Activated CD4-positive, alpha-beta T cell treated with anti-CD3 and anti-CD28 coated beads for 24 hours (primary cell): ENCODE measurements at regions not wholly inside any gene's neighbourhood (a gene's known extent, or its start where the extent isn't known, plus 50 kb on each side); places are given as distances from the start of the nearest gene placed in this dataset.
A peak's percentile ranks its signal among the peaks of the same experiment; 100 is the strongest.

Experiments
- DNase-seq, 2 donors: peaks; one replicate each; pipeline ENCODE4 v3.0.0-alpha.2; 2020; ENCODE audit warnings: low read depth in 2 of 2

DNA sequence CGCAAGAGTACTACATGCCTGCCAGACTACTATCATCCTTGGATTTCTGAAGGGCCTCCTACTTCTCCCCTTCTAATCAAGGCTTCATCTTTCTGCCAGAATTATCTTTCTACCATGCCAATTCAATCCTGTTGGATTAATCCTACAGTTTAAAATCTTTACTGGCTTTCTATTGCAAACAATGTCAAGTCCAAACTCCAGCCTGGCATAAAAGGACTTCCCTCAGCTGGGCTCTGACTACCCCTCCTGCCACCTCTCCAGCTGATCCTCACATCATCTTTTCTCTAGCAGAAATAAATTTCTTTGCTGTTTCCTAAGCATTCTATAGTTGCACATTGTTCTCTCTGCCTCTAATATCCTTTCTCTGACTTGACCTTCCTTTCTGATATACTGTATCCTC is 119.7 kb upstream of the RAD23B start:
- no peak for DNase-seq

DNA sequence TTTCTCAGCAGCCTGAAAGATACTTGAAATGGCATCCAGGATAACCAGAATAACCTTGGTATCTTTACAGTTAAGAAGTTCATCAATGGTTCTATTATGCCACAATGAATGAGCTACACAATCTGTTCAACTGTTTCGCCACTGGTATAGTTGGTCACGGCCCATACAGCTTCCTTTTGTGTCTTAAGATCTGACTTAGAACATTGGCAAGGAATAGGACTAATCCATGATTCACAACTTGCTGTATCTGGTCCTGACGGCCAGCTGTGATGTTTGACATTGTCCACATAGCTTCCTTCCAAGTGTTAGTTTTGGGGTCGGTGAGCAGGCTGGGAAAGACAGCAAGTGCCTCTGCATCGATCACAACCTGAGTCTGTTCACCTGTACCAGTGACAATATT is 113.3 kb upstream of the RAD23B start:
- no peak for DNase-seq

DNA sequence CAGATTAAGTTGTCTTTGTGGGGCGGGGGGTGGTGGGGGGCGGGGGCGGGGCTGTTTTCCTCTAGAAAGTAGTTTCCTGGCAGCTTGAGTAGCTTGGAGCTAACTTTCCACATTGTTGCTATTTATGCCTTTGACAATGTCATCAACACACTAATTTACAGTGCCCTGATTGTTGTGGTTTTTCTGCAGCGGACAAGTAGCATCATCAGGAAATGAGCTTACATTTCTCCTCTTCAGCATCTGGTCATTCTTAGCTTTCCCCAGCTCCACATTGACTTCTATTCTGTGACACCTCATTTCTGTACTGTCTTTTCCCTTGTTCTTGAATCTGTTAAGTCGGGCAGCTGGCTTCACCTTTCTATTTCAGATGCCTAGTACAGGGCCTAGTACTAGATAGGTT is 112.3 kb upstream of the RAD23B start:
- no peak for DNase-seq

DNA sequence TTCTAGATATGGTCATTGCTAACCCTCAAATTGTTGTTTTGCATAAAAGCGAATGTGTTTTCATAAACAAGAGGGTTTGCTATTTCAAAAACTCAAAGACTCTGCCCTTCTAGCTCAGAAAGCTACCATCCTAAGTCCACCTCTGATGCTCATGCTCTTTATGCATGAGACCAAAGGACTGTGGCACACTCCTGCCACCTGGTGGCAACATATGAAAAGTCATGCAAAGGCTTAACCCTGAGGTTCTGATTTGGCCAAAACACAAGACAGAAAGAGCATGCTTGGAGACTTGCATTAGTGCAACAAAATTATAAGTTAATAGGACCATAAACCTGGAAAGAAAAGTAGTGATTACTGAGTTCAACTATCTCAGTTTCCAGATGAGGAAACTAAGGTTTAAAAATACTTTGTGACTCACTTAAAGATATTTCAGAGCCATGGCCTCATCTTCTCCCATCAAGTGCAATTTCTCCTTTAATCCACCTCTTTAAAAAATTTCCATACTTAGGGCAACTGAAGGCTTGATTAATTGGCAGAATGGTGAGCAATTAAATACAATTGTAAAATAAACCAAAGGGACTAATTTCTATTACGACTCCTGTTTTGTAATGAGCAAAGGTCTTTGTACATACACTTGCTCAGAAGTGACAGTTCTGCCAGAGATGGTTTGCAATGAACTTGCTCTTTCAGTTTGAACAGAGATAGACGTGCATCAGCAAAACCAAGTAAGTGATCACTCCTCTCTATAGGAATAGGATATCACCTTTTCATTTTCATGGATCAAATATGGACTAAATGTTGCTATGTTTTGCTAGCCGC is 110.7 kb upstream of the RAD23B start:
- peak; percentile 36 to 52 for DNase-seq

DNA sequence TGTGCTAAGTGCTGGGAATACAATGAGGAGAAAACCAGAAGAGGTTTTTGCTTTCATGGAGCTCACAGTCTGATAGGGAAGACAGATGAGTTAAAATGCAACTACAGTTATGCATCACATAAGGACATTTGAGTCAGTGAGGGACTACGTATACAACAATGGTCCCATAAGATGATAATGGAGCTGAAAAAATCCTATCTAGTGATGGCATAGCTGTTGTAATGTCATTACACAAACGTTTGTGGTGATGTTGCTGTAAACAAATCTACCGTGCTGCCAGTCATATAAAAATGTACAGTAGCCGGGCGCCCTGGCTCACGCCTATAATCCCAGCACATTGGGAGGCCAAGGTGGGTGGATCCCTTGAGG is 110.1 kb upstream of the RAD23B start:
- no peak for DNase-seq

DNA sequence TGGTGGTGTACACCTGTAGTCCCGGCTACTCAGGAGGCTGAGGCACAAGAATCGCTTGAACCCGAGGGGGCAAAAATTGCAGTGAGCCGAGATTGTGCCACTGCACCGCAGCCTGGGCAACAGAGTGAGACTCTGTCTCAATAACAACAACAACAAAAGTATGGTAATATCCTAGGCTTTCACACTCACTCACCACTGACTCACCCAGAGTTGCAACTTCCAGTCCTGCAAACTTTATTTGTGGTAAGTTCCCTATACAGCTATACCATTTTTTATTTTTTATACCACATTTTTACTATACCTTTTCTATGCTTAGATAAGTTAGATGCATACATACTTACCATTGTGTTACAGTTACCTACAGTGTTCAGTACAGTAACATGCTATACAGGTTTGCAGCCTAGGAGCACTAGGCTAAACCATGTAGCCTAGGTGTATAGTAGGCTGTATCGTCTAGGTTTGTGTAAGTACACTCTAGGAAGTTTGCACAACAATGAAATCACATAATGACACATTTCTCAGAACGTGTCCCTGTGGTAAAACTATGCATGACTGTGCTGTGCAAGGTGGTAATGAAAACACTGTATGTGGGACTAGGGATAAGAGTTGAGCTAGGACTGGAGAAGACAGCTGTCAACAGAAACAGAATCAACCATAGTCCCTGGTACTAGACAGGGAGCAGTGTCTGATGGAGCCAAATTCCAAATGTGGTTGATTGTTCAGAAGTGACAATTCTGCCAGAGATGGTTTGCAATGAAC is 109.5 kb upstream of the RAD23B start:
- no peak for DNase-seq

DNA sequence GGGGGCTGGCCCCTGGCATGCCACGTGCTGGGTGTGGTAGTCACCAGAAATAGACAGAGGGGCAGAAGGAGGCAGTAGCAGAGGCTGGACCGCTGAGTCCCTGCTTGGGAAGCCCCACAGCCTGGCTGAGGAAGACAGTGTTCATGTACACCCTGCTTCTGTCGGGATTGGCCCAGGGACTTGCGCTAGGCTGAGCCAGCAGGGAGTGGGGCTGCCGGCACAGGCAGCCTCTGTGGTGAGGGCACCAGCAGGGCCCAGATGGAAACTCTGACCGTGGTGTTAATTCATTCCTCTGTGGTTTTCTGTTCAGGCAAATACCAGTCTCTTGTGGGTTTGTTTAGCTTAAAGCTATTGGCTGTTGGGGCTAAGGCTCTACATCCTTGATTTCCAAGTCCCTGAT is 108.6 kb upstream of the RAD23B start:
- no peak for DNase-seq

DNA sequence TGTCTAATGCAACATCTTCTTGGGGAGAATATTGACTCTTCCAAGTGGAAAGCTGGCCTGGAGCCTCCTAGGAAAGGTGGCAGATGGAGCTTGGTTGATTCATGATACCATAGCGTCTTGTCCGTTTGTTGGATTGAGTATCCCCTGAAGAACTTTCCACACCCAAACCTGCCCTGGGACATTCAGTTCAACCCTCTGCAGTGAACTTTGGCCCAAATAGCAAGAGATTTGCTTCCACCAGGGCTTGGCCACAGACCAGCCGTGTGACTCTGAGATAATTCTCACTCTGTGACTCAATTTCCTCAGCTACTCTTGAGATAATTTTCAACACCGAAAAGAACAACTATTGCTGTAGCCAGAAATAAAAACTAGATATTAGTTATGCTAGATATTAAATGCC is 108.0 kb upstream of the RAD23B start:
- DNase-seq: no peak

DNA sequence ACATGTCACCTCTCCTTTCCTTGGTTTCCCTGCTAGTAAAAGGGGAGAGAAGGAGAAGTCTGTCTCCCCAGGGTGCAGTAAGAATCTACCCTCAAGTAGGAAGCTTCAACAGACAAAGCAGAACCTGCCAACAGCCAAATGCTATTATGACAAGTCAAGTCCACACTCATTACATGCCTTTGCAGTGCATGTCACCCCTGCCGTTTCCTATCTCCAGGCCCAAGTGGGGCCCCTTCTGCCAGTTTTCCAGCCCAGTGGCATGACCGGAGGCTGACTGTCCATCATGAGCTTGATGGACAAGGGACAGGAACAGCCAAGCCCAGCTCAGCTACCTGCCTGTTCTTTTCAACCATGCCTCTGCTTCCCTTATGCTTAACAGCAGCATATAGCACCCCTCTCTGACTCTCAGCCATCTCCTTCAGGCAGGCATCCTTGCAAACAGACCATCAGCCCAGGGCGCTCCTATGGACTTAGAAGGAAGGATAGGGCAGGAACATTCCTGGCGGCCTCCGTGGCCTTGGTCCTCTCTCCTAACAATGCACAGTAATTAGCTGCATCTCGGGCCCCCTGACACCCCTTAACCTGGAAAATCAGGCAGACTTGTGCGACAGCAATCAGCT is 107.2 kb upstream of the RAD23B start:
- no peak for DNase-seq

DNA sequence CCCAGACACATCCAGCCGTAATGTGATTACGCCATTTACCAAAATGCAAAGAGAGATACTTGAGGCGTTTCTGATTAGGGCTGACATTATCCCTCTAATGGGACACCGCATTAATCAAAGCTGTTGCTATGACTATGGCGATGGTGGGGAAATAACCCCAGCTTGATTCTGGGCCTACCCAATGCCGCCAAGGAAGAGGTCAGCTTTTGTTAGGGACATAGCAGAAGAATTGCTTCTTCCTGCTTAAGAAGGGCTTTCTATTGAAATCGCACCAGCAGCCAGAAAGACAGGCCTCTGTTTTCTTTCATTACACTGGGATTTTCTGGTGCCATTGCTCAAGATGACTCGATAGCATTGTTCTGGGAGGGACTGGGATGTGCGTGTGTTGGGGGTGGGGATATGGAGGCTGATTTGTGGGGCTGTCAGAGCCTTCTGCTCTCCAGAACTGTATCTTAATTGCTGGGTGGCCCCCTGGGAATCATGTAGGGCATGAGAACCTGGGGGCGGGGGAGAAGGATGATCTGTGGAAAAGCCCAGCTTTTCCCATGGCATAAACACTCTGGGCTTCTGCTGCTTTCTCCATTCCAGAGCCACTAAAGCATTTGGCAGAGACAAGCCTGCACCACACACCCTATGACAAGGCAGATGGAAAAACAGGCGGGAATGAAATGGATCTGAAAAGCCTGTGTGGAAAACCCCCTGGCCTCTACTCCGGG is 106.5 kb upstream of the RAD23B start:
- no peak for DNase-seq

DNA sequence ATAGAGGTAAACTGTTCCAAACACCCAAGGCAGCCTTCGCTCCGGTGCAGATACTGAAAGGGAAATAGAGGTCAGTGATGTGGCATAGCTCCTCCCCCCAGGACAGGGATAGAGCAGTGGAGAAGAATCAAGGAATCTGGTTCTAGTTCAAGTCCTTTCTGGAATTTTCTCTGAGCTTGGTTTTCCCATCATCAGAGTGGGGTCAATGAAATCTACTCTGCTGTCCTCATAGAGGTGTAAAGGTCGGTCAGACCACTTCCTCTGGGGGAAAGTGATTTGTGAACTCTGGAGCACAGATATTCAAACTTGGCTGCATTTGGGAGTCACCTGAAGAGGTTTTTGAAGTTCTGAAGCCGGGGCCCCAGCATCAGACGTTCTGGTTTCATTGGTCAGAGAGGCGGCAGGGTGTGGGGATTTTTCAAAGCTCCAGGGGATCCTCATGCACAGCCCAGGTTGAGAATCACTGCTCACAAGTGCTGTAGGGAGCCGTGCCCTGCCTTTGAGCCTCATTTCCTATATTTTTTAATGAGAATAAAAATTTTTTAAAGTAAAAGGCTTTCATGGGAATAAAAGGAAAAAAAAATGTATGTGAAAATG is 105.7 kb upstream of the RAD23B start:
- DNase-seq: no peak

DNA sequence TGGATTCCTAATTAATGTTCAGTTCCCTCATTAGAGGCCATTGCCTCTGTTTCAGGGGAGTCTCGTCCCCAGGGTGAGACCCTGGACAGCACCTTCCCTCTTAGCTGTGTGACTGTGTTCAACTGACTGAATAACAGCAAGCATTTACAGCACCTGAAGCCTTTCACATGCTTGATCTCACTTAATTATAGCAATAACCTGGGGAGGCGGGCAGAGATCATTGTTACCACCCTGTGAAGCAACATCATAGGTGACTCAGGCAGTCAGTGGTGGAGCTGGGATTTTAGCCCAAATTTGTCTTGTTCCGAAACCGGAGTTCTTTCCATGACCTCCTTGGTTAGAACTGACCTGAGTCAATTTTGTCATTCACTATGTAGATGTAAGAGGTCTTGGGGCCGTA is 105.2 kb upstream of the RAD23B start:
- no peak for DNase-seq

DNA sequence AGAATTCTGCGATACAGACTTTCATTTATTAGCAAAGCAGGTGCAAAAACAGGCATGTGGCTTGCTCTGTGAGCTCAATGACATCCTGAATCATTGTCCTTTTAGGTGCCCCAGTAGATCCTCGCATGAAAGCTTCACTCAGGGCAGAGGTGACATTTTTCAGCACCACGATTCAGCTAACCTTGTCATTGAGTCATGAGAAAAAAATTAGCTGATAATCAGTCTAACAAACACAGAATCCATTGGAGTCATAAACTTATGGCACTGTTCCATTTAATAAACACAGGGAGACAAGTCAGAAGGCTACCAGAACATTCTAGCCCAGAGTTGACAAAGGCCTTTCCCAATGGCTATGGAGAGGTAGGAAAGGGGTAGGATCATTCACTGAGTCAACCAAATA is 104.8 kb upstream of the RAD23B start:
- no peak for DNase-seq

DNA sequence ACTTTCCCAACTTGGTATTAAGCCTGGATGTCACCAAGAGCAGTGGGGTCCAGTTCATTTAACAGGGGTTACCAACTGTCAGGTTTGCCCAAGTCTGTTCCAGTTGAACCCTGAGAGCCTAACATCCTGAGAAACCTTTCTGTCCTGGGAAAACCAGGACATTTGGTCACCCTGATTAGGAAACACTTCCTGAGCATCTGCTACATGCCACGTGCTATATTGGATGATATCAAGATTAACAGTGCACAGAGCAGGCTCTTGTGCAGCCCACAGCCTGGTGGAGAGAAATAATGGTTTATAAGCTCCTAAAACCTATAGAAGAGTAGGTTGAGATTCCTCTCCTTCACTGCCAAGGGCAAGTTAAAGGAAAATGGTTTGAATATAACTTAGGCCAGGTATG is 102.9 kb upstream of the RAD23B start:
- no peak for DNase-seq

DNA sequence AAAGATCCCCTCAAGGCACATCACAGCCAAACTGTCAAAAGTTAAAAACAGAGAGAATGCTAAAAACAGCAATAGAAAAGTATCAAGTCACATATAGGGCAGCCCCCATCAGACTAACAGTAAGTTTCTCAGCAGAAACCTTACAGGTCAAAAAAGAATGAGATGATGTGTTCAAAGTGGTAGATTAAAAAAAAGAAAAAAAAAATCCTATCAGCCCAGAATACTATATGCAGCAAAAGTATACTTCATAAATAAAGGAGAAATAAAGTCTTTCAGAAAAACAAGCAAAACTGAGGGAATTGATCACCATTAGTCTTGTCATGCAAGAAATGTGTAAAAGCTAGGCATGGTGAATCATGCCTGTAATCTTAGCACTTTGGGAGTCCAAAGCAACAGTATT is 99.9 kb upstream of the RAD23B start:
- DNase-seq: no peak

DNA sequence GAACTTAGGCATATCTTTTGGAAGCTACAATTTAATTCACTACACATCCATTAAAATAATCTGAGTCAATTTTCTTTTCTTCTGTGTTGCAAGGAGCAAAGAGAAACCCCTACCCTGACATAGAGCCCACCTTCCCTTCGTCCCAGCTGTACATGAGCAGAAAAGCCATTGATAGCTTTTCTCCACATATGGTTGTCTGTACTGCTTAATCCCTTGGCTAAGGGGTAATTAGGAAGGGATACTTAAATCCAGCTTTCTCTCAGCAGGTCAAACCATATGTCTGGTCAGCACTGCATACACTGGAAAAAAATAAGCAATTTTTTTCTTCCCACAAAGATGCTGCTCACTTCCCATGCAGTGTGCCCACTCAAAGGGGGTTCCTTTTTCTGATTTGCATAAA is 94.7 kb upstream of the RAD23B start:
- DNase-seq: no peak

DNA sequence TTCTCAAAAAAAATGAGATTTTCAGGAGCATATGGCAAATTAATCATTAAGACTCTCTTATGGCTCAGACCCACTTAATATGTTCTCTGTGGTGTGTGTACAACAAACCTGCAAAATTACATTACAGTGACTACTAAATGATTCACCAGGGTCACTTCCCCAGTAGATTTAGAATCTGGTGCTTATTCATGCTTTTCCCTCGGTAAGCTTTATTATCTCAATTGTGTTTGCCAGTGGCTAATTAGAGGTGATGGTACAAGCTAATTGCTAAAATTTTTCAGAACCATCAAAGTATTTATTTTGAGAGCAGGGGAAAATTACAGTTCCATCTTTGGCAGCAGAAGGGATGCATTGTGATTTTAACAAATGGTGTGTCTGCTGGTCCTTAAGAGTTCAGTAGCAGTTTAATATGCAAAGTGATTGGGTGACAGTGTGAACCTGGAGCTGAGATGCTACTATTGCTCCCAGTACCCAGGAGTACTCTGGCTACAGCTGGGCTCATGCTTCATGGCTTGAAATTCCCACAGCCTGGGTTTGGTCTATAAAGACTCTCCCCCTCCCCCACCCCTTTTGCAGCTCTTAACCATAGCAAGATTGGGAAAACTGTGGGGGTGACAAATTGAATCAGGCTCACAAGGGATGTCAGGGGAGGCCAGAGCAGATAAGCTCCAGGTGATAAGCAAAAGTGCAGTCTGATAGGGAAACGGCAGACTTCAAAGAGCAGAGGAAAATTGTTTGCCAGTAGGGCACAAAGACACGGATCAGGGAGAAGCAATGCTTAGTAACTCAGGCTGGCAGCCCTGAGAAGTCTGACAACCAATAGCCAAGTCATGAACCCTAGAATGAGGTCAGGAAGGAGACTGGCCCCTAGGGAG is 92.8 kb upstream of the RAD23B start:
- DNase-seq: no peak

DNA sequence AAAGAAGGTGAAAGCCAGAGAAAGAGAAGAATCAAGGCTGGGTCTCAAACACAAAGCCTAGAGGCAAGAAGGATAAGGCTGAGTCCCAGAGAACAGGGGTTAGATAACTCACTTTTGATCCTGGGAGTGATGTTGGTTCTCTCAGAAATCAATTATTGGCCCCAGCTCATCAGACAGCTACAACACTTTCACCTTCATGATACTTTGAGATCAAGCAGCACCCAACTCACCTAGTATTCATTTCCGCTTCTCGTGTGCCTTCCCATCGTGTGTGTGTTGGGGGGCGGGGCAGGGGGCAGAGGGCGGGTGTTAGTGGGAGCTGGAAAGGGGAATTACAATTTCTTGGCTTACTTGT is 92.2 kb upstream of the RAD23B start:
- DNase-seq: no peak

DNA sequence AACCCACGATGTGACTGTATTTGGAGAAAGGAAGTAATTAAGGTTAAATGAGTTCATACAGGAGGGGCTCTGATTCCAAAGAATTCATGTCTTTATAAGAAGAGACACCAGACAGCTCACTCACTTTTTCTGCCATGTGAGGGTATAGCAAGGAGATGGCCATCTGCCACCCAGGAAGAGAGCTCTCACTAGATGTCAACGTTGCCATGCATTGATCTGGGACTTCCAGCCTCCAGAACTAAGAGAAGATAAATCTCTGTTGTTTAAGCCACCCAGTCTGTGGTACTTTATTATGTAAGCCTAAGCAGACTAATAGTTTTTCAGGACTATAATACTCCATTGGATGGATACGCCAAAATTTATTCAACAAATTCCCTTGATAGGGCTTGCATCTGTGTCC is 89.8 kb upstream of the RAD23B start:
- DNase-seq: no peak

DNA sequence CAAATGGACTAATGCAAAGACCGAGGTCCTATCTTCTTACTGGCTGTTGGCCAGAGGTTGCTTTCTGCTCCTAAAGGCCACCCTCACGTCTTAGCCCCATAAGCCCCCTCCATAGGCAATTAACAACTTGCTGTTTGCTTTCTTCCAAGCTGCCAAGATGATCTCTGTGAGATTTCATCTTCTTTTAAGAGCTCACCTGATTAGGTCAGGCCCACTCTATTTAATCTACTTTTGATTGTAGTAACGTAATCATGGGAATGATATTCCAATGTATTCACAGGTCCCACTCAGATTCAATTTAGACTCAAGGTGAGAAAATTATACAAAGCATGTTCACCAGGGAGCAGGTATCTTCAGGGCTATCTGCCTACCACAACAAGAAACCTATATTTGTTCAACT is 84.4 kb upstream of the RAD23B start:
- DNase-seq: no peak

DNA sequence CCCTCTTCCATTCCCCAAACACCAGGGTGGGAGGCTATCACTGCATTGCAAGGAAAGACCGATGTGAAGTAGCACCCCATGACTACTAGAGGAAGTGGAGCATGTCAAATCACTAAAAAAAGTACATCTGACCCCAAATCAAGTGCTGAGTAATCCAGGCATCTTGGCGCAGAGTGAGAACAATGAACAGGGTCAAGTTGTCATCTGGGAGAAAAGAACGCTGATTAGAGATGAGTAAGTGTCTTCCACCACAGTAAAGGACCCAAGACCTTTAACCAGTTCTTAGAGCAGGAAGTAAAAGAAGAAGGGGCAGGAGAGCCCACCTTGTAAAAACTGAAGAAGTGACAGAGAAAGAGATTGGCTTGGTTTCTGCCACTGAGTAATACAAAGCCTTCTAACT is 75.0 kb upstream of the RAD23B start:
- DNase-seq: no peak
